KMS-11 (cell line): ENCODE measurements at regions not wholly inside any gene's neighbourhood (a gene's known extent, or its start where the extent isn't known, plus 50 kb on each side); places are given as distances from the start of the nearest gene placed in this dataset.

Experiments
- H2AFZ ChIP-seq: fragments of 200-600 bp; sonication (generic); 2 replicates; pipeline ENCODE4 v1.6.1; 2016; ENCODE audit warnings: antibody characterized with exemption, mixed run types, low read depth
- H3K27ac ChIP-seq: fragments of 200-600 bp; sonication (generic); 2 replicates; pipeline ENCODE4 v1.6.1; 2016; ENCODE audit warnings: mild to moderate bottlenecking, mixed run types
- H3K27me3 ChIP-seq: fragments of 200-600 bp; sonication (generic); 2 replicates; pipeline ENCODE4 v1.6.1; 2017; ENCODE audit warnings: mild to moderate bottlenecking, low read depth, mixed run types, moderate library complexity; ENCODE audit not compliant: insufficient read depth
- H3K36me3 ChIP-seq: fragments of 200-600 bp; sonication (generic); 2 replicates; pipeline ENCODE4 v1.6.1; 2017; ENCODE audit warnings: mild to moderate bottlenecking, mixed run types; ENCODE audit not compliant: insufficient read depth
- H3K4me1 ChIP-seq: fragments of 200-600 bp; sonication (generic); 2 replicates; pipeline ENCODE4 v1.6.1; 2016; ENCODE audit warnings: mild to moderate bottlenecking, low read depth, mixed run types; ENCODE audit not compliant: poor library complexity, severe bottlenecking
- H3K4me2 ChIP-seq: fragments of 200-600 bp; sonication (generic); 2 replicates; pipeline ENCODE4 v1.7.0; 2016; ENCODE audit warnings: mild to moderate bottlenecking, mixed run types
- H3K4me3 ChIP-seq: fragments of 200-600 bp; sonication (generic); IDR thresholded peaks from 2 replicates; pipeline ENCODE4 v1.6.1; 2017; ENCODE audit warnings: low read depth, low read length, mixed read lengths; ENCODE audit not compliant: insufficient read depth
- H3K79me2 ChIP-seq: fragments of 200-600 bp; sonication (generic); 2 replicates; pipeline ENCODE4 v1.6.1; 2016; ENCODE audit warnings: low read depth, mixed run types; ENCODE audit not compliant: insufficient read depth
- H3K9ac ChIP-seq: fragments of 200-600 bp; sonication (generic); 2 replicates; pipeline ENCODE4 v1.6.1; 2016; ENCODE audit warnings: mild to moderate bottlenecking, mixed run types
- H4K20me1 ChIP-seq: fragments of 200-600 bp; sonication (generic); 2 replicates; pipeline ENCODE4 v1.6.1; 2016; ENCODE audit warnings: mild to moderate bottlenecking, mixed run types; ENCODE audit not compliant: insufficient read depth
- TF ChIP-seq, protein P1 (sequence below): fragments of 200-600 bp; sonication (generic); conservative IDR thresholded peaks from 2 replicates; pipeline ENCODE4 v1.6.1; 2017; ENCODE audit warnings: low read depth, mild to moderate bottlenecking, antibody characterized with exemption, low read length, moderate library complexity, mixed read lengths

DNA sequence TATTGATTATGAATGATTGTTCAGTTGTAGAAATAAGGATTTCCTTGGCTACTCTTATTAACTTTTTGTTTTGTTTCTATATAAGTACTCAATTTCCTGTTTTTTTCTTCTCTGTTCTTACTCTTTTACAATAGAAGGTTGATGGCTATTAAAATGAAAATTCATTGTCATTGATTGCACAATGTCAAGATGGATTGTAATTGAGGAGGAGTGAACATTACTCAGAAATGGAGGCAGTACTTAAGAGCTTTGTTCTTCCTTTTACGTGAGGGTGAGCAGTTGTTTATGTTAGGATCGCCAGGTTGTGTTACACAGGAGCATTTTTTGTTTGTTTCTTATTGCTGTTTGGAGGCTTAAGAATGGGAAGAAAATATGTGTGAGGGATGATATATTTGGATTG is 2062.4 kb downstream of the ARAP2 start:
- TF ChIP-seq, protein P1, sequence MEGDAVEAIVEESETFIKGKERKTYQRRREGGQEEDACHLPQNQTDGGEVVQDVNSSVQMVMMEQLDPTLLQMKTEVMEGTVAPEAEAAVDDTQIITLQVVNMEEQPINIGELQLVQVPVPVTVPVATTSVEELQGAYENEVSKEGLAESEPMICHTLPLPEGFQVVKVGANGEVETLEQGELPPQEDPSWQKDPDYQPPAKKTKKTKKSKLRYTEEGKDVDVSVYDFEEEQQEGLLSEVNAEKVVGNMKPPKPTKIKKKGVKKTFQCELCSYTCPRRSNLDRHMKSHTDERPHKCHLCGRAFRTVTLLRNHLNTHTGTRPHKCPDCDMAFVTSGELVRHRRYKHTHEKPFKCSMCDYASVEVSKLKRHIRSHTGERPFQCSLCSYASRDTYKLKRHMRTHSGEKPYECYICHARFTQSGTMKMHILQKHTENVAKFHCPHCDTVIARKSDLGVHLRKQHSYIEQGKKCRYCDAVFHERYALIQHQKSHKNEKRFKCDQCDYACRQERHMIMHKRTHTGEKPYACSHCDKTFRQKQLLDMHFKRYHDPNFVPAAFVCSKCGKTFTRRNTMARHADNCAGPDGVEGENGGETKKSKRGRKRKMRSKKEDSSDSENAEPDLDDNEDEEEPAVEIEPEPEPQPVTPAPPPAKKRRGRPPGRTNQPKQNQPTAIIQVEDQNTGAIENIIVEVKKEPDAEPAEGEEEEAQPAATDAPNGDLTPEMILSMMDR = no peak
- no peak overlapping the region; the same call in 1 of the 2 replicates for H2AFZ ChIP-seq
- H4K20me1 ChIP-seq = no peaks in the 10 kb centered on the region
- no peak overlapping the region for H3K4me3 ChIP-seq
- no peak overlapping the region for H3K27ac ChIP-seq
- H3K4me1 ChIP-seq = no peaks in the 10 kb centered on the region
- H3K9ac ChIP-seq = no peak overlapping the region
- H3K4me2 ChIP-seq = no peak overlapping the region
- H3K79me2 ChIP-seq = no peaks in the 10 kb centered on the region
- no peaks in the 10 kb centered on the region for H3K36me3 ChIP-seq
- no peaks in the 10 kb centered on the region for H3K27me3 ChIP-seq

- Histone ChIP-seq H3K4me2 (no peak overlapping the region), H3K9ac (no peak overlapping the region), H3K4me1 (no peaks in the 10 kb centered on the region), H4K20me1 (no peaks in the 10 kb centered on the region), H3K79me2 (no peaks in the 10 kb centered on the region), H3K27ac (no peak overlapping the region), H3K27me3 (no peaks in the 10 kb centered on the region), H3K36me3 (no peaks in the 10 kb centered on the region), H2AFZ (no peak overlapping the region), H3K4me3 (no peak overlapping the region)
- TF ChIP-seq, protein P1 = no peak
Measured at GRCh38 chr4:34182306-34182705, 2062.0 kb downstream of the ARAP2 start.

DNA sequence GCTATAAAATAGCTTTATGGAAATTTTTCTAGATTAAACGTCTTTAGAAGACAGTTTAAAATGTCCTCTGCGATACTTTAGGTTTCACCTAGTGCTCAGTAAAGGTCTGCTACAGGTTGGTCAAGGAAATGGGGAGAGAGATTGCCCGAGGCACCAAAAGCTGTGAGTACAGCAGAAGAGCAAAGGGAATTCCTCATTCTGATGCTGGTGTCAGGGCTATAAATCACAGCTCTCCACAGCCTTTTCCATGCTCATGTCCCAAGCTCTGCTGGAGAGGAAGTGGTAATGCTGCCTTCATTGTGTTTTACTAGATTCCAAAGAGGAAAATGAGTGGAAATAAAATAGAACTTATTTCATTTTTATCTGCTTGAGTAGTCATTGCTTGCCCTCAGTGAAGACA is 2060.4 kb downstream of the ARAP2 start:
- H3K27ac ChIP-seq = no peak overlapping the region
- no peak overlapping the region for H3K4me3 ChIP-seq
- H2AFZ ChIP-seq = no peak overlapping the region
- no peaks in the 10 kb centered on the region for H3K36me3 ChIP-seq
- H3K27me3 ChIP-seq = no peaks in the 10 kb centered on the region
- H3K79me2 ChIP-seq = no peaks in the 10 kb centered on the region
- no peaks in the 10 kb centered on the region for H4K20me1 ChIP-seq
- no peak overlapping the region for H3K9ac ChIP-seq
- TF ChIP-seq, protein P1 = no peak
- no peaks in the 10 kb centered on the region for H3K4me1 ChIP-seq
- no peak overlapping the region for H3K4me2 ChIP-seq

DNA sequence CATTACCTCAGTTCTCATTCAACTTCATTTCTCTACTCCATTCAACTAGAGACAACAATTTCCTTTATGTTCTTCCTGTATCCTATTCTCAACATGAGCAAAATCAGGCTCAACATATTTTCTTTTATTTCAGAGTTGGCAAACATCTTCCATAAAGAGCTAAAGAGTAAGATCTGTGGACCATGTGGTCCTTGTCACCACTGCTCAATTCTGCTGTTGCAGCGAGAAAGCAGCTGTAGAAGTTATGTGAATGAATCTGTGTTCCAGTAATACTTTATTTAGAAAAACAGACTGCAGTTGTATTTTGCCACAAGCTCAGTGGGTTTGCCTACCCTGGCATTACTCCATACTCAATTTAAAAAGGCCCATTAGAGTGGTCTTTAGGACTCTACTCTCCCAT is 2057.3 kb downstream of the ARAP2 start:
- Histone ChIP-seq H3K4me3 (no peak overlapping the region), H3K79me2 (no peaks in the 10 kb centered on the region), H3K9ac (no peak overlapping the region), H3K36me3 (no peaks in the 10 kb centered on the region), H3K27me3 (no peaks in the 10 kb centered on the region), H3K4me1 (no peaks in the 10 kb centered on the region), H3K27ac (no peak overlapping the region), H3K4me2 (no peak overlapping the region), H2AFZ (no peak overlapping the region), H4K20me1 (no peaks in the 10 kb centered on the region)
- TF ChIP-seq, protein P1 = no peak
